OCI-LY3 (cell line): ENCODE measurements at regions not wholly inside any gene's neighbourhood (a gene's known extent, or its start where the extent isn't known, plus 50 kb on each side); places are given as distances from the start of the nearest gene placed in this dataset.

Experiments used
- CTCF ChIP-seq: fragments of 200-600, 300-600 bp; sonication (generic); IDR thresholded peaks from 2 replicates; pipeline ENCODE4 v1.5.1; 2014; ENCODE audit warnings: antibody characterized with exemption, low read length, low read depth
- EZH2phosphoT487 ChIP-seq: fragments of 200-600 bp; shearing (Covaris generic); IDR thresholded peaks from 2 replicates; pipeline ENCODE4 v1.6.1; 2018; ENCODE audit warnings: antibody characterized with exemption, mixed run types, low read depth

- TF ChIP-seq CTCF (no peak), EZH2phosphoT487 (no peak)
These were observed 314.1 kb downstream of the WDR11 start for GRCh38 chr10:121165276-121165675.
